TTC549 (cell line): ENCODE measurements at regions not wholly inside any gene's neighbourhood (a gene's known extent, or its start where the extent isn't known, plus 50 kb on each side); places are given as distances from the start of the nearest gene placed in this dataset.

Experiments
- FAIRE-seq: peaks from 2 replicates; lab custom pipeline; 2012; peaks lifted over from hg19 to GRCh38; lab: Jason Lieb, UNC

DNA sequence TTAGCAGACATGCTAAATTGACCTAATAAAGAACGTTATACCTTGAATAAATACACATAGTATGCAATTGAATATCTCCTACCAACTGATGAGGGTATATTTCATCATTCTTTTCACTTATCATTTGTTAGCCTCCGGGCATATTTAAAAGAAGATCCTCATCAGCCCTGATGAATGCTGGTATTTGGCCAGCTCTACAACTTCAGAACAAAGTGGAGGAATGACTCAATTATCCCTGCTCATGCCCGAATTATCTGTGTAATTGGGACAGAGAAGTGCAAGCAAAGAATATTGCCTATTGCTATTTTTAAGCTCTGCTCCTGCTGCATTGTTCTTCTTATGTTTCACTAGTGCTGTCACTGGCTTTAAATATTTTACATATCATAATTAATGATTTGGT, 622.1 kb downstream of the METTL15 start:
- no peak for FAIRE-seq

- FAIRE-seq: no peak
These were observed 621.2 kb downstream of the METTL15 start for GRCh38 chr11:28729339-28729738.

DNA sequence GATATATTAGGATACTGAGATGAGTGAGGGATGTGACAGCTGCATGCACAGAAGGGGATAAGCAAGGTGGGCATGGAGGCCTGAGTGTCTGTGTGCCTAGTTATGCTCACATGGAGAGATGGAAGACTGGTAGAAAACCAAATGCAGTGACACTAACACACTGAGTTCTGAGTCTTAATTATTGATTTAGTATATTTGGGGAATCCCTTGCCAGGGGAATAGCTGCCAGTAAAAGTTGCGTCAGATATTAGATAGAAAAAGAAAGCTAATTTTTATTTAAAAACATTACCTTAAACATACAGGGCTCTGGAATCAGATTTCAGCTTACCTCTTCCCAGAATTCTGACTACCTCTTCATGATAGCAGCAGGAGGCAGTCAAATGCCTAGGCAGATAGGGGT, 620.5 kb downstream of the METTL15 start:
- FAIRE-seq: no peak

- no peak for FAIRE-seq
These were observed 619.1 kb downstream of the METTL15 start for GRCh38 chr11:28727254-28727653.

DNA sequence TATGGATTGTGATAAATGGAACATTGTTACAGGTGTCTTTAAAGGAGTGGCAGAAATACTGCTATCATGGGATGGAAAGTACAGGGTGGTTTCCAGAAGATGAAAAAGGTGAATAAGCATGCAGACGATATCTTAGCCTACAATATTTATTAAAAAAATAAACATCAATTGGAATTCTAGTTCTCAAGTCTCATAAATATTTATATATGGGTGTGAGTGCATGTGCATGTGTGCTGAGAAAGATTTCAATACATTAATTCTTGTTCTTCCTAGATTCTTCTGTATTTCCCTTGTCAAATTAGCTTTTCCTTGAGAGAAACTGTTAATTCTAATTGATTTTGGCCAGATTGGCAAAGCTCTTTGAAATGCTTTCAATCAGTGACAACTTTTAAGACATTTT, 618.2 kb downstream of the METTL15 start:
- FAIRE-seq: no peak

- FAIRE-seq: no peak
These were observed 607.5 kb downstream of the METTL15 start for GRCh38 chr11:28715726-28716125.

GRCh38 chr11:28713850-28714249, 605.7 kb downstream of the METTL15 start:
- no peak for FAIRE-seq

GRCh38 chr11:28708075-28708474, 599.9 kb downstream of the METTL15 start:
- no peak for FAIRE-seq

- no peak for FAIRE-seq
These were observed 596.6 kb downstream of the METTL15 start for GRCh38 chr11:28704801-28705200.

DNA sequence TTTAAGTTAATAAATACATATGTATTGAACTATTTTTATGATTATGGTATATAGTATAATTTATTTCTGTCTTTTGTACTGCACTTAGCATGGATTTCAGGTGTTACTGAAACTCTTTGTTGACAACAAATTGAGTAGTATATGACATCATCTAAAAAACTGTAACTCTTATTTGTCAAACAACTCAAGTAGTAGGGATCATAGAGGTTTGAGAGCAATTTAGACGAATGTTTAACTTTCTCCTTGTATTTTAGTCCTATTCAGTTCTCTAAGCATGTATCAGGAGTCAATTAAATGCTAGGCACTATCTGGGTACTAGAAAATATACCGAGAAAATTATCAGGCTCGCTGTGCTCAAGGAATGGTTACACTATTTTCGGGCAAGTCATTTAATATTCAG, 595.2 kb downstream of the METTL15 start:
- FAIRE-seq: no peak

GRCh38 chr11:28702871-28703270, 594.7 kb downstream of the METTL15 start:
- no peak for FAIRE-seq

- no peak for FAIRE-seq
These were observed 594.2 kb downstream of the METTL15 start for GRCh38 chr11:28702450-28702790.

DNA sequence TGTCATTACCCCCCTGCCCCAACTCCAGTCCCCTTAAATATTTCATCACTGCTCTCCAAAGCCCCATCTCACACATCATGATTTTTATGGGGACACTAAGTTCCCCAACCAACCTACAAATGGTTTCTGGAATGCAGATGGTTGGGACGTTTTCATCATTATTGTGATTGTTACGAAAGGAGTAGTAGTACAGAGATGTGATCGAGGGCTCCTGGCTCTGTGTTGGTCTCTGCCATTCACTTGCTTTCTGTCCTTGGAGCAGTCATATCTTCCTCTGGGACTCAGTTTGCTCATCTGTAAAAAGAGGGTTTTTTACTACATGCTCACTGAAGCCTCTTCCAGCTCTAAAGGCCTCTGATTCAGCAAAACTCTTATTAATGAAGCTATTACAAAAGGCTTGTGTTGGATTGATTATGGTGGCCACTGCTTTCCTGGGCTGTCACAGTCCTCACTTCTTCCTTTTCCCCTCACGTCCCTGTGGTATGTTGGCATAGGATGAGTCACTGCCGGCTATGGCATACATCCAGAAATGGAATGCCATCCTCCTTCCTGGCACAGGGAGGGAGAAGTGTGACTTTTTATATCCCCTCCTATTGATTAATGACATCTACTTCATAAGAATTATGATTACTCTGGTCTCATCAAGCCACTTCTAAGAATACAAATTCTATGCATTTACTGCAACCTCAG, 593.7 kb downstream of the METTL15 start:
- no peak for FAIRE-seq

DNA sequence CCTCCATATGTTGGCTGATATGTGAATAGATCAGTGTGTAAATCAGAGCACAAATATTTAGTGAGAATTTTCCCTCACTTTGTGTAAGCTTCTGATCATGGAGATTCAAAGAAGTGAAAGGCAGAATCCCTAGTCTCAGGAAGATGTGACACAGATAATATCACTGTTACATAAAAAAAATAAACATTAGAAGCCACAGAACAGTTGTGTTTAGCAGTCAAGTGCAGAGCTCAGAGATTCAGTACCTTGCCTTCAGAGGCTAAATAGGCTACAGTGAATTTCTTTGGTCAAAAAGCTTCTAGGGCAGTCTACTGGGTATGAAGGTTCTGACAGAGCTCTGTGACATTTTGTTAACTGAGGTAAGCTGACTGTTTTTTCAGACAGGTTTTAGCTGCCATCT, 591.5 kb downstream of the METTL15 start:
- FAIRE-seq: no peak

DNA sequence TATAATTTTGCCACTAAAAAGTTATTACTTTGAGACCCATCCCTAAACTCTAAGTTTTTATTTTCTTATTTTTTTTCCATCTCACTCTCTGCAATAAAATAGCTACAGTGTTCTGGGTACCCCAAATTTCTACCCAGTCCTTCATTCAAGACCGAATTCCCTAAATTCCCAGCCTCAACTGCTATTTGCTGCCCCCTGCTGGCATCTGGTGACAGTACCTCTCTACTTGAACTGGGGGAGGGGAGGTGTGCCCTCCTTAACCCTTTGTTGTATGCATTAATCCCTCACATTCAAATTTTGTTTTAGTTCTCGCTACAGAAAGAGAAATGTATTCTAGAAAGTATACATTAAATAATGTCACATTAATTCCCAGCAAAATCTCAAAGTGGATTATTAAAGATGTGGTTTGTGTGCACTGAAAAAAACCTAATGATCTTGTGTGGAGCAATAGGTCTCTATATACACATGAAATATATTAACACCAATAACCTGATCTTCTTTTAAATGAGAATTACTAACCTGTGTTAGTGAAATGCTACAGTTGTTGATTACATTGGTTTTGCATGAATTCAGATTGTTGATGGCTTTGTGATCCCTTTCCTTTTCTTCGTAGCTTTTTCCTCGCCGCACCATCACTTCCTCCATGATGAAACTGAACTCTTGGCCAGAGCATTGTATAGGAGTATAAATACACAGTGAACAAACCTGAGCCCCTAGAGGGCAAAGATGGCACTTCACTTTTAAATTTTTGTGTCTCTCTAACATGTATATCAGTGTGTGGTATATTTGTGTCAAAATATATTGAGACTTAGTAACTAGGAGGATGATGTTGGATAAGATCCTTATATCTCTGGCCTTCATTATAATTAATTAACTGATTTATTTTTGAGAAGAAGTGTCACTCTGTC, 590.0 kb downstream of the METTL15 start:
- FAIRE-seq: no peak

DNA sequence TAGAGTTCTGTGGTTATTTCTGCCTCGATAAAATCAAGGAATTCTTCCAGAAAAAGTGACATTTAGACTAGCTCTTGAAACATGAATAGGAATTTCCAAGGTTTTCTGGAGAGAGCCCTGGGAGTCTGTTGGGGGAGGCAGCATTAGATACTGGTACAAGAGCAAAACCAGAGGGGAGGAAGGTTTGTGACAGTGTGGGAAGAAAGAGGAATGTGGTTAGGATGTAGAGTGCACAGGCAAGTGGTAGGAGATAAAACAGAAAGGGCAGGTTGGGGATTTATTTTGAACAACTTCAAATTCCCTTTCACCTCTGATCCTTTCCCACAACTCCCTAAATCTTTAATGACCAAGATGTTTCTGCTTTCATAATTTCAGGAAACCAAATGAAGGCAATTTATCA, 588.4 kb downstream of the METTL15 start:
- FAIRE-seq: no peak

GRCh38 chr11:28690746-28691145, 582.6 kb downstream of the METTL15 start:
- no peak for FAIRE-seq

- FAIRE-seq: no peak
These were observed 575.9 kb downstream of the METTL15 start for GRCh38 chr11:28684011-28684586.

GRCh38 chr11:28679795-28680468, 571.7 kb downstream of the METTL15 start:
- FAIRE-seq: no peak

- FAIRE-seq: no peak
These were observed 569.5 kb downstream of the METTL15 start for GRCh38 chr11:28677721-28678120.

- no peak for FAIRE-seq
These were observed 567.0 kb downstream of the METTL15 start for GRCh38 chr11:28675183-28675582.

DNA sequence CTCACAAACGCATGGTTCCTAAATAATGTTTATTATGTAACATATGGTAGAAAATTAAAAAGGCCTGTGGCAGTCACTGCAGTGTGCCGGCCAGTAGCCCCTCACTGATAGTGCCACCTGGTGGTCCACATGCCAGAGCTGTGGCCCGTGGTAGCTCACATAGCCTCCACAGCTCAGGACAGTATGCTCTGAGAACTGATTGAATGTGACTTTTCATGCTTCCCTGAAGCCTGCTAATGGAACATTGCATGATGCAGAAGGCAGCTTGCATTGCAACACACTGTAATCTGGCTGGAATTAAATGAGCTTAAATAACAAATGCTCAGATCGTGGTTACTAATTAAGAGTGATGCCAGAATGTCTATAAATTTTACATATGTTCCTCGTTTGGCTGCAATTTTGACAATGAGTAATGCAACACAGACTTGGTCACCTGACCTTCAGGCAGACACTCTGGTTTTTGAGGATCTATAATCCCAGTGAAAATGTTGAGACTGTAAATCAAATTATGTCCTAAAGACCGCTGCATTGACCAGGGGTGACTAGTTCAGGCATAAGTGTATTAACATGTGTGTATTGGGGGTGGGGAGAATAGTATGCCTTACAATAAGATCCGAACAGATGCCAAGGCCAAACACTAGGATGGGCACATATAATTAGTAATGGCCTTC, 566.4 kb downstream of the METTL15 start:
- FAIRE-seq: no peak
